ENCODE measurements at regions not wholly inside any gene's neighbourhood (a gene's known extent, or its start where the extent isn't known, plus 50 kb on each side); places are given as distances from the start of the nearest gene placed in this dataset.

GRCh38 chr18:41170346-41170745, 784.7 kb upstream of the PIK3C3 start:
- TF ChIP-seq TAF1 (IDR thresholded peaks at IDR 0.05; ENCODE audit: borderline replicate concordance, insufficient read depth, low read length) (no peak), POLR2AphosphoS5 (IDR thresholded peaks at IDR 0.05; ENCODE audit: low read depth, low read length) (no peak), REST (IDR thresholded peaks at IDR 0.05; ENCODE audit: insufficient read depth in 1 of 2, low read depth in 2 of 2, low read length in 2 of 2) (no peak)

Data from PFSK-1 (cell line).